ENCODE measurements at regions not wholly inside any gene's neighbourhood (a gene's known extent, or its start where the extent isn't known, plus 50 kb on each side); places are given as distances from the start of the nearest gene placed in this dataset.

- H3K4me2 ChIP-seq (ENCODE audit: insufficient read depth, low read length, poor library complexity, severe bottlenecking) = no peak overlapping the region
- peak overlapping the region; percentile 33 for H3K14ac ChIP-seq (ENCODE audit: low read length)
- H2BK120ac ChIP-seq (ENCODE audit: low read depth, low read length) = no peak overlapping the region
- peak overlapping the region; percentile 57 for H2AK5ac ChIP-seq (ENCODE audit: low read depth, low read length)
- peak overlapping the region; percentile 74 for H3K18ac ChIP-seq (ENCODE audit: low read length)
- no peak overlapping the region for H3K23ac ChIP-seq (ENCODE audit: low read depth, low read length, poor library complexity)
- H3K9me3 ChIP-seq (replicated peaks in 1 of 2; ENCODE audit: control insufficient read depth in 2 of 2, insufficient read depth in 1 of 2, low read depth in 1 of 2, low read length in 2 of 2) = no peaks in the 10 kb centered on the region
- H3K36me3 ChIP-seq (replicated peaks in 1 of 2; ENCODE audit: control insufficient read depth in 2 of 2, insufficient read depth in 2 of 2, low read length in 2 of 2) = no peaks in the 10 kb centered on the region
- peaks cover 0 to 25% (median 0%) of the 10 kb centered on the region in 3 experiments for H3K27me3 ChIP-seq (ENCODE audit: control insufficient read depth in 3 of 3, insufficient read depth in 3 of 3, low read depth in 1 of 3, low read length in 3 of 3)
- no peak for DNase-seq (ENCODE audit: low spot score)
- no peak overlapping the region for H3K4me3 ChIP-seq (ENCODE audit: low read length in 2 of 2)
- H3K27ac ChIP-seq (replicated peaks; ENCODE audit: low read length) = no peak overlapping the region
- no peak overlapping the region for H3K4ac ChIP-seq (ENCODE audit: low read length)
- no peak overlapping the region for H2BK12ac ChIP-seq (ENCODE audit: low read length)
- no peak overlapping the region for H4K91ac ChIP-seq (ENCODE audit: low read depth, low read length, poor library complexity)
- no peak overlapping the region for H2BK15ac ChIP-seq (ENCODE audit: low read length)
- H3K79me1 ChIP-seq (ENCODE audit: low read depth, low read length) = no peaks in the 10 kb centered on the region
- peaks cover 0 to 10% of the 10 kb centered on the region in 2 donors for H3K4me1 ChIP-seq (ENCODE audit: control insufficient read depth in 2 of 2, insufficient read depth in 1 of 2, low read depth in 1 of 2, low read length in 2 of 2)
- no peak overlapping the region for H3K9ac ChIP-seq (ENCODE audit: low read depth, low read length, poor library complexity)
- H4K8ac ChIP-seq (ENCODE audit: low read depth, low read length) = no peak overlapping the region
- no CpG with 5 or more reads among the region's 37 CpGs for WGBS, 2 donors (ENCODE audit: extremely low coverage in 2 of 2, insufficient read length in 2 of 2, insufficient replicate concordance in 1 of 2)
- no peak overlapping the region for H2AFZ ChIP-seq (ENCODE audit: low read length)
- no peak overlapping the region for H2BK5ac ChIP-seq (ENCODE audit: low read length)
Measured at GRCh38 chr16:86087011-86087895, 188.3 kb downstream of the IRF8 start.

GRCh38 chr16:86087896-86088230 is 188.9 kb downstream of the IRF8 start:
- Histone ChIP-seq H3K14ac (ENCODE audit: low read length) (peak overlapping the region; percentile 31), H4K8ac (ENCODE audit: low read depth, low read length) (no peak overlapping the region), H2BK5ac (ENCODE audit: low read length) (no peak overlapping the region), H3K27ac (replicated peaks; ENCODE audit: low read length) (no peak overlapping the region), H2BK120ac (ENCODE audit: low read depth, low read length) (no peak overlapping the region), H2BK12ac (ENCODE audit: low read length) (no peak overlapping the region), H3K36me3 (replicated peaks in 1 of 2; ENCODE audit: control insufficient read depth in 2 of 2, insufficient read depth in 2 of 2, low read length in 2 of 2) (no peaks in the 10 kb centered on the region), H3K4me1 (ENCODE audit: control insufficient read depth in 2 of 2, insufficient read depth in 1 of 2, low read depth in 1 of 2, low read length in 2 of 2) (peaks cover 0 to 5% of the 10 kb centered on the region in 2 donors), H4K91ac (ENCODE audit: low read depth, low read length, poor library complexity) (no peak overlapping the region), H3K23ac (ENCODE audit: low read depth, low read length, poor library complexity) (no peak overlapping the region), H3K79me1 (ENCODE audit: low read depth, low read length) (no peaks in the 10 kb centered on the region), H2BK15ac (ENCODE audit: low read length) (no peak overlapping the region), H3K9me3 (replicated peaks in 1 of 2; ENCODE audit: control insufficient read depth in 2 of 2, insufficient read depth in 1 of 2, low read depth in 1 of 2, low read length in 2 of 2) (no peaks in the 10 kb centered on the region), H3K4me3 (ENCODE audit: low read length in 2 of 2) (no peak overlapping the region), H3K4me2 (ENCODE audit: insufficient read depth, low read length, poor library complexity, severe bottlenecking) (no peak overlapping the region), H3K18ac (ENCODE audit: low read length) (no peak overlapping the region), H3K27me3 (ENCODE audit: control insufficient read depth in 3 of 3, insufficient read depth in 3 of 3, low read depth in 1 of 3, low read length in 3 of 3) (peaks cover 0 to 19% (median 0%) of the 10 kb centered on the region in 3 experiments), H3K9ac (ENCODE audit: low read depth, low read length, poor library complexity) (no peak overlapping the region), H3K4ac (ENCODE audit: low read length) (no peak overlapping the region), H2AK5ac (ENCODE audit: low read depth, low read length) (no peak overlapping the region), H2AFZ (ENCODE audit: low read length) (no peak overlapping the region)
- DNase-seq (ENCODE audit: low spot score) = no peak
- no CpG with 5 or more reads among the region's 11 CpGs for WGBS, 2 donors (ENCODE audit: extremely low coverage in 2 of 2, insufficient read length in 2 of 2, insufficient replicate concordance in 1 of 2)

- no peak overlapping the region for H4K8ac ChIP-seq (ENCODE audit: low read depth, low read length)
- H3K79me1 ChIP-seq (ENCODE audit: low read depth, low read length) = no peaks in the 10 kb centered on the region
- no CpG with 5 or more reads among the region's 5 CpGs for WGBS, 2 donors (ENCODE audit: extremely low coverage in 2 of 2, insufficient read length in 2 of 2, insufficient replicate concordance in 1 of 2)
- H3K18ac ChIP-seq (ENCODE audit: low read length) = no peak overlapping the region
- no peak overlapping the region for H3K23ac ChIP-seq (ENCODE audit: low read depth, low read length, poor library complexity)
- no peak overlapping the region for H3K4ac ChIP-seq (ENCODE audit: low read length)
- no peak overlapping the region for H3K9ac ChIP-seq (ENCODE audit: low read depth, low read length, poor library complexity)
- no peak overlapping the region for H2BK120ac ChIP-seq (ENCODE audit: low read depth, low read length)
- no peaks in the 10 kb centered on the region for H3K9me3 ChIP-seq (replicated peaks in 1 of 2; ENCODE audit: control insufficient read depth in 2 of 2, insufficient read depth in 1 of 2, low read depth in 1 of 2, low read length in 2 of 2)
- H2AFZ ChIP-seq (ENCODE audit: low read length) = no peak overlapping the region
- no peak overlapping the region for H2AK5ac ChIP-seq (ENCODE audit: low read depth, low read length)
- no peak for DNase-seq (ENCODE audit: low spot score)
- H3K27me3 ChIP-seq (ENCODE audit: control insufficient read depth in 3 of 3, insufficient read depth in 3 of 3, low read depth in 1 of 3, low read length in 3 of 3) = peaks cover 0 to 15% (median 0%) of the 10 kb centered on the region in 3 experiments
- no peak overlapping the region for H2BK5ac ChIP-seq (ENCODE audit: low read length)
- no peak overlapping the region for H3K4me2 ChIP-seq (ENCODE audit: insufficient read depth, low read length, poor library complexity, severe bottlenecking)
- H4K91ac ChIP-seq (ENCODE audit: low read depth, low read length, poor library complexity) = no peak overlapping the region
- H3K36me3 ChIP-seq (replicated peaks in 1 of 2; ENCODE audit: control insufficient read depth in 2 of 2, insufficient read depth in 2 of 2, low read length in 2 of 2) = no peaks in the 10 kb centered on the region
- peaks cover 0 to 2% of the 10 kb centered on the region in 2 donors for H3K4me1 ChIP-seq (ENCODE audit: control insufficient read depth in 2 of 2, insufficient read depth in 1 of 2, low read depth in 1 of 2, low read length in 2 of 2)
- H3K4me3 ChIP-seq (ENCODE audit: low read length in 2 of 2) = no peak overlapping the region
- H3K14ac ChIP-seq (ENCODE audit: low read length) = no peak overlapping the region
- H3K27ac ChIP-seq (replicated peaks; ENCODE audit: low read length) = no peak overlapping the region
- H2BK12ac ChIP-seq (ENCODE audit: low read length) = no peak overlapping the region
- H2BK15ac ChIP-seq (ENCODE audit: low read length) = no peak overlapping the region
Measured at GRCh38 chr16:86088287-86088686, 189.3 kb downstream of the IRF8 start.

GRCh38 chr16:86088816-86089215 is 189.9 kb downstream of the IRF8 start:
- Histone ChIP-seq H3K14ac (ENCODE audit: low read length) (no peak overlapping the region), H3K27ac (replicated peaks; ENCODE audit: low read length) (no peak overlapping the region), H3K4me2 (ENCODE audit: insufficient read depth, low read length, poor library complexity, severe bottlenecking) (no peak overlapping the region), H2AFZ (ENCODE audit: low read length) (no peak overlapping the region), H3K27me3 (ENCODE audit: control insufficient read depth in 3 of 3, insufficient read depth in 3 of 3, low read depth in 1 of 3, low read length in 3 of 3) (peaks cover 0 to 13% (median 0%) of the 10 kb centered on the region in 3 experiments), H3K4ac (ENCODE audit: low read length) (no peak overlapping the region), H2BK120ac (ENCODE audit: low read depth, low read length) (no peak overlapping the region), H4K91ac (ENCODE audit: low read depth, low read length, poor library complexity) (no peak overlapping the region), H4K8ac (ENCODE audit: low read depth, low read length) (no peak overlapping the region), H3K4me3 (ENCODE audit: low read length in 2 of 2) (no peak overlapping the region), H3K23ac (ENCODE audit: low read depth, low read length, poor library complexity) (peak overlapping the region; percentile 34), H2BK12ac (ENCODE audit: low read length) (no peak overlapping the region), H2BK15ac (ENCODE audit: low read length) (no peak overlapping the region), H3K9ac (ENCODE audit: low read depth, low read length, poor library complexity) (no peak overlapping the region), H3K18ac (ENCODE audit: low read length) (no peak overlapping the region), H2BK5ac (ENCODE audit: low read length) (no peak overlapping the region), H3K36me3 (replicated peaks in 1 of 2; ENCODE audit: control insufficient read depth in 2 of 2, insufficient read depth in 2 of 2, low read length in 2 of 2) (no peaks in the 10 kb centered on the region), H3K9me3 (replicated peaks in 1 of 2; ENCODE audit: control insufficient read depth in 2 of 2, insufficient read depth in 1 of 2, low read depth in 1 of 2, low read length in 2 of 2) (no peaks in the 10 kb centered on the region), H2AK5ac (ENCODE audit: low read depth, low read length) (no peak overlapping the region), H3K4me1 (ENCODE audit: control insufficient read depth in 2 of 2, insufficient read depth in 1 of 2, low read depth in 1 of 2, low read length in 2 of 2) (peaks cover 0 to 1% of the 10 kb centered on the region in 2 donors), H3K79me1 (ENCODE audit: low read depth, low read length) (no peaks in the 10 kb centered on the region)
- no CpG with 5 or more reads among the region's 9 CpGs for WGBS, 2 donors (ENCODE audit: extremely low coverage in 2 of 2, insufficient read length in 2 of 2, insufficient replicate concordance in 1 of 2)
- DNase-seq (ENCODE audit: low spot score) = no peak
